Panc1 (cell line): ENCODE measurements at regions not wholly inside any gene's neighbourhood (a gene's known extent, or its start where the extent isn't known, plus 50 kb on each side); places are given as distances from the start of the nearest gene placed in this dataset.

Source experiments
- POLR2AphosphoS5 ChIP-seq: IDR thresholded peaks from 2 replicates; pipeline ENCODE4 v1.6.1; 2012; ENCODE audit warnings: mild to moderate bottlenecking, low read depth, low read length, moderate library complexity
- TF ChIP-seq, protein P1 (sequence below): fragments of 450-650 bp; IDR thresholded peaks from 2 replicates; pipeline ENCODE4 v1.5.1; 2017; ENCODE audit warnings: mild to moderate bottlenecking
- TF ChIP-seq, protein P2 (sequence below), 2 experiments: IDR thresholded peaks; 2 replicates each; pipeline ENCODE4 v1.6.1; 2011 to 2012; ENCODE audit warnings: low read depth in 2 of 2, control low read depth in 1 of 2, low read length in 1 of 2, mild to moderate bottlenecking in 1 of 2, moderate library complexity in 1 of 2; ENCODE audit not compliant: insufficient read depth in 1 of 2

DNA sequence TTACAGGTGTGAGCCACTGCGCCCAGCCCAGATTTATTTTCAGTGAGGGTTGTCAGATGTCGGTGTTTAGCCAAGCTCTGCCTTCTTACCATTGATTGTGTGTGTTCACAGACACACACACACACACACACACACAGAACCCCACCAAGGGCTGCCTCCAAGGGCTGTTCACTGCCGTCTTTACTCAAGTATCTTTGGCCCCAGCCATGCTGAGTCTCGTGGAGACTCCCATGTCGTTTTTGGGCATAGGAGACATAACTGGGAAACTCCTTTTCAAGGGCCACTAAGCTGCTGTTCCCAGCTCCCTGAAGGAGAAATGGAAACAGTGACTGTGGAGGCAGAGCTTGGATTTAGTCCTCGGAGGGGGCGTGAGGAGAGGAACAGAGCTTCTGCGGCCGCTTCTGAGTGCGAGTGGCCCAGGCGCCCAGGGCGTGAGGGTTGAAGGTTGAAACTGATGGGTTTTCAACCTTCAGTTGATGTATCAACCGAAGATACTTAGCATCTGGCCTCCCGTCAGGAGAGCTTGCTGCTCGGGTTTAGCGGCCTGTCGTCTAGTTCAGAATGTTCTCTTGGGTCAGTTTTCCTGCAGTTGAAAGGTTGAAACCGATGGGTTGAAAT is 243.6 kb downstream of the TTLL2 start:
- no peak for TF ChIP-seq POLR2AphosphoS5
- TF ChIP-seq, protein P1, sequence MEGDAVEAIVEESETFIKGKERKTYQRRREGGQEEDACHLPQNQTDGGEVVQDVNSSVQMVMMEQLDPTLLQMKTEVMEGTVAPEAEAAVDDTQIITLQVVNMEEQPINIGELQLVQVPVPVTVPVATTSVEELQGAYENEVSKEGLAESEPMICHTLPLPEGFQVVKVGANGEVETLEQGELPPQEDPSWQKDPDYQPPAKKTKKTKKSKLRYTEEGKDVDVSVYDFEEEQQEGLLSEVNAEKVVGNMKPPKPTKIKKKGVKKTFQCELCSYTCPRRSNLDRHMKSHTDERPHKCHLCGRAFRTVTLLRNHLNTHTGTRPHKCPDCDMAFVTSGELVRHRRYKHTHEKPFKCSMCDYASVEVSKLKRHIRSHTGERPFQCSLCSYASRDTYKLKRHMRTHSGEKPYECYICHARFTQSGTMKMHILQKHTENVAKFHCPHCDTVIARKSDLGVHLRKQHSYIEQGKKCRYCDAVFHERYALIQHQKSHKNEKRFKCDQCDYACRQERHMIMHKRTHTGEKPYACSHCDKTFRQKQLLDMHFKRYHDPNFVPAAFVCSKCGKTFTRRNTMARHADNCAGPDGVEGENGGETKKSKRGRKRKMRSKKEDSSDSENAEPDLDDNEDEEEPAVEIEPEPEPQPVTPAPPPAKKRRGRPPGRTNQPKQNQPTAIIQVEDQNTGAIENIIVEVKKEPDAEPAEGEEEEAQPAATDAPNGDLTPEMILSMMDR = no peak
- TF ChIP-seq, protein P2, sequence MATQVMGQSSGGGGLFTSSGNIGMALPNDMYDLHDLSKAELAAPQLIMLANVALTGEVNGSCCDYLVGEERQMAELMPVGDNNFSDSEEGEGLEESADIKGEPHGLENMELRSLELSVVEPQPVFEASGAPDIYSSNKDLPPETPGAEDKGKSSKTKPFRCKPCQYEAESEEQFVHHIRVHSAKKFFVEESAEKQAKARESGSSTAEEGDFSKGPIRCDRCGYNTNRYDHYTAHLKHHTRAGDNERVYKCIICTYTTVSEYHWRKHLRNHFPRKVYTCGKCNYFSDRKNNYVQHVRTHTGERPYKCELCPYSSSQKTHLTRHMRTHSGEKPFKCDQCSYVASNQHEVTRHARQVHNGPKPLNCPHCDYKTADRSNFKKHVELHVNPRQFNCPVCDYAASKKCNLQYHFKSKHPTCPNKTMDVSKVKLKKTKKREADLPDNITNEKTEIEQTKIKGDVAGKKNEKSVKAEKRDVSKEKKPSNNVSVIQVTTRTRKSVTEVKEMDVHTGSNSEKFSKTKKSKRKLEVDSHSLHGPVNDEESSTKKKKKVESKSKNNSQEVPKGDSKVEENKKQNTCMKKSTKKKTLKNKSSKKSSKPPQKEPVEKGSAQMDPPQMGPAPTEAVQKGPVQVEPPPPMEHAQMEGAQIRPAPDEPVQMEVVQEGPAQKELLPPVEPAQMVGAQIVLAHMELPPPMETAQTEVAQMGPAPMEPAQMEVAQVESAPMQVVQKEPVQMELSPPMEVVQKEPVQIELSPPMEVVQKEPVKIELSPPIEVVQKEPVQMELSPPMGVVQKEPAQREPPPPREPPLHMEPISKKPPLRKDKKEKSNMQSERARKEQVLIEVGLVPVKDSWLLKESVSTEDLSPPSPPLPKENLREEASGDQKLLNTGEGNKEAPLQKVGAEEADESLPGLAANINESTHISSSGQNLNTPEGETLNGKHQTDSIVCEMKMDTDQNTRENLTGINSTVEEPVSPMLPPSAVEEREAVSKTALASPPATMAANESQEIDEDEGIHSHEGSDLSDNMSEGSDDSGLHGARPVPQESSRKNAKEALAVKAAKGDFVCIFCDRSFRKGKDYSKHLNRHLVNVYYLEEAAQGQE (IDR thresholded peaks at IDR 0.05; ENCODE audit: insufficient read depth in 1 of 2, low read depth in 2 of 2, low read length in 1 of 2) = no peak
